ENCODE measurements at regions not wholly inside any gene's neighbourhood (a gene's known extent, or its start where the extent isn't known, plus 50 kb on each side); places are given as distances from the start of the nearest gene placed in this dataset.

DNA sequence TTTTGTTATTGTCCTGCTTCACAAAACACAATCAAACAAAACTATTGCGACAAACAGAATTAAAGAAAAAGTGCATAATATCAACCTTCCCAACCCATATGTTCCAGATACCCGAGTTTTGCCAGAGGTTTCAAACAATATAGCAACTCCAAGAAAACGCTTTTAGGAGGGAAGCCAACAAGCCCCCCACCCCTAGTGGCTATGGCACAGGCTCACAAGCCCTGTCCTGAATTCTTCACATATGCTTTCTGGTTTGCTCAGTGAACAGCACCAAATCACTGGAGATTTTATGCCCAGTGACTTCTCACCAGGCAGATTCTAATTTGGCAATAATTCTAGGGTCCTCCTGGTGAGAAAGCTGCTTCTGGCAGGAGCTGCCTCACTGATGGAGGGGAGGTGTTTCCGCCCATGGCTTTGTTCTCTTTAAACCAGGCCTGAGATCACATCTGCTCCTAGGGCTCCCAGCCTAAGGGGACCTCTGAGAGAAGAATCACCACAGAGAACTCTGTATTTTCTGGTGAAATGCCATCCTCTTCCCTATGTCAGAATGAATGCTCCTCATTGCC is 1982.4 kb downstream of the EFNA5 start:
- Histone ChIP-seq H3K14ac (replicated peaks; ENCODE audit: low read depth, low read length) (no peak overlapping the region), H4K20me1 (ENCODE audit: insufficient read depth, low read length) (no peaks in the 10 kb centered on the region), H2BK120ac (ENCODE audit: low read depth, low read length) (no peak overlapping the region), H4K5ac (ENCODE audit: low read depth, low read length) (no peak overlapping the region), H3K27me3 (ENCODE audit: control insufficient read depth, insufficient read depth, low read length) (no peaks in the 10 kb centered on the region), H3K9me1 (ENCODE audit: insufficient read depth, low read length) (no peaks in the 10 kb centered on the region), H3K9me3 (ENCODE audit: control insufficient read depth, insufficient read depth, low read length) (no peaks in the 10 kb centered on the region), H3K79me1 (ENCODE audit: low read depth in 1 of 2, low read length in 2 of 2) (no peaks in the 10 kb centered on the region), H3K18ac (ENCODE audit: low read depth, low read length) (no peak overlapping the region), H3K36me3 (ENCODE audit: control insufficient read depth, insufficient read depth, low read length) (no peaks in the 10 kb centered on the region), H2AFZ (replicated peaks; ENCODE audit: low read length, poor library complexity) (no peak overlapping the region), H3K4me3 (ENCODE audit: insufficient read depth, low read depth, low read length) (no peak overlapping the region), H2AK5ac (ENCODE audit: low read depth, low read length) (no peak overlapping the region), H2BK5ac (ENCODE audit: low read depth, low read length, poor library complexity, severe bottlenecking) (no peak overlapping the region), H3K4me2 (ENCODE audit: low read depth, low read length) (no peak overlapping the region), H4K8ac (ENCODE audit: low read depth in 2 of 2, low read length in 2 of 2) (no peak overlapping the region), H3K4me1 (ENCODE audit: control insufficient read depth, insufficient read depth, low read length) (no peaks in the 10 kb centered on the region), H2BK15ac (ENCODE audit: low read depth, low read length) (no peak overlapping the region), H3K4ac (ENCODE audit: low read depth, low read length) (no peak overlapping the region), H3K27ac (ENCODE audit: insufficient read depth, low read length) (no peak overlapping the region), H2BK20ac (ENCODE audit: low read depth, low read length) (no peak overlapping the region), H3K23ac (ENCODE audit: low read depth, low read length) (no peak overlapping the region), H4K91ac (ENCODE audit: insufficient read depth, low read depth, low read length) (no peak overlapping the region), H3K9ac (ENCODE audit: low read depth, low read length) (no peak overlapping the region), H3K56ac (ENCODE audit: extremely low read depth, insufficient read depth, low read length) (no peak overlapping the region), H2AK9ac (replicated peaks; ENCODE audit: low read depth, low read length, poor library complexity) (no peak overlapping the region)
- dilution Hi-C loops (cut with HindIII; ENCODE audit: low sequenced_read_pairs, unreplicated experiment): no loop called here
- intact Hi-C loops (cut with micrococcal nuclease): no loop called here
- TF ChIP-seq CEBPB (IDR thresholded peaks at IDR 0.05; ENCODE audit: low read depth, low read length) (no peak), RAD21 (IDR thresholded peaks at IDR 0.05; ENCODE audit: low read length) (no peak), POLR2A (IDR thresholded peaks at IDR 0.05; ENCODE audit: low read depth, low read length) (no peak), SMC3 (IDR thresholded peaks at IDR 0.05; ENCODE audit: low read depth, low read length) (no peak), USF2 (IDR thresholded peaks at IDR 0.05; ENCODE audit: low read depth, low read length) (no peak), MAFK (IDR thresholded peaks at IDR 0.05; ENCODE audit: low read depth, low read length) (no peak), ELK1 (IDR thresholded peaks at IDR 0.05; ENCODE audit: borderline replicate concordance, low read depth, low read length) (no peak), RFX5 (IDR thresholded peaks at IDR 0.05; ENCODE audit: low read depth, low read length) (no peak), RCOR1 (IDR thresholded peaks at IDR 0.05; ENCODE audit: insufficient replicate concordance, low read length) (no peak), CTCF (conservative IDR thresholded peaks at IDR 0.05; ENCODE audit: low read depth, low read length) (no peak)
- ChIA-PET POLR2A (ENCODE audit: unreplicated experiment) (no interaction called here), CTCF (interaction anchor here (0.6 kb wide), 1 partner anchor 1462 kb away, joined by 3 read pairs; no protein-coding TSS in a partner anchor)
- ATAC-seq (ENCODE audit: low read depth) (no peak), DNase-seq (no peak)
- no CpG with 5 or more reads among the region's 4 CpGs for WGBS, 2 experiments (ENCODE audit: extremely low coverage in 2 of 2, insufficient read length in 1 of 2)
- in situ Hi-C loops (cut with MboI; ENCODE audit: low sequenced_read_pairs): no loop called here
- no TSS peak for BruUV-seq (replicated peaks)

Data from IMR-90 (cell line).